GM19023 (cell line): ENCODE measurements at regions not wholly inside any gene's neighbourhood (a gene's known extent, or its start where the extent isn't known, plus 50 kb on each side); places are given as distances from the start of the nearest gene placed in this dataset.

Experiments
- ATAC-seq: cut with Tn5 transposase; IDR thresholded peaks from one replicate; pipeline ENCODE4 v1.9.1; 2021; ENCODE audit warnings: mild to moderate bottlenecking, moderate library complexity; ENCODE audit not compliant: unreplicated experiment

DNA sequence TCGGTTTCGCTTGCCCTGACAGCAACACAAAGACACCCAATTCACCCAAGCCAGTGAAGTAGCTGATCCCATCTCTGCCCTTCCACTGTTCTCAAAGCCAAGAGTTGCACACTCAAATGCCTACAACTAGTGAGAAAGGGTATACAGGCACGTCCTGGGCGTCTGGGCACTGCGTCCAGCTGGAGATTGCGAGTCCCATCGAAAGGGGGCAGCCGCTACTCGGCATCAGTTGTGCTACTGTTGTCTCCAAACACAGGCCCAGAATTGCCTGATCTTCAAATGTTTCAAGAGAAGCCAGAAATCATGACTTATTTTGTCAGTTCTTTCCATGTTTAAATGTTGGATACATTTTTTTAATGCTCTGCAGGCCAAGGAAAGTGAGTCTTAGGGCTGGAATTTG, 487.8 kb downstream of the BCOR start:
- no peak for ATAC-seq

DNA sequence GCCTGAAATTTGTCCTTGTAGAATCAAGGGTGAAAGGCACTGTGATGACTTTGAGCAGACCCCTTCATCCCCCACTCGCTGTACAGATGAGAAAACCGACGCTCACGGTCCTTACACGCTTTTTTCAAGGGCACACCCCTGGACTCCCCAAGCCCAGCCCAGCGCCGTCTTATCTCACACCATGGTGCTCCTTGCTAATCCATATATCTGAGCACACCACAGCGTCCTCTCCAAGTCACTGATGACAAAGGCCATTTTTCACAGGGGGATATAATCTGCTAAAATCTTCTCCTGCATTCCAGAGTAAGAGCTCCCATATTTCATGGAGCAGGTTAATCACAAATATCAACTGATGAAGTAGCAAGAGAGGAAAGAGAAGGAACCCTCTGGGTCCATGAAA, 486.3 kb downstream of the BCOR start:
- ATAC-seq, result no peak

DNA sequence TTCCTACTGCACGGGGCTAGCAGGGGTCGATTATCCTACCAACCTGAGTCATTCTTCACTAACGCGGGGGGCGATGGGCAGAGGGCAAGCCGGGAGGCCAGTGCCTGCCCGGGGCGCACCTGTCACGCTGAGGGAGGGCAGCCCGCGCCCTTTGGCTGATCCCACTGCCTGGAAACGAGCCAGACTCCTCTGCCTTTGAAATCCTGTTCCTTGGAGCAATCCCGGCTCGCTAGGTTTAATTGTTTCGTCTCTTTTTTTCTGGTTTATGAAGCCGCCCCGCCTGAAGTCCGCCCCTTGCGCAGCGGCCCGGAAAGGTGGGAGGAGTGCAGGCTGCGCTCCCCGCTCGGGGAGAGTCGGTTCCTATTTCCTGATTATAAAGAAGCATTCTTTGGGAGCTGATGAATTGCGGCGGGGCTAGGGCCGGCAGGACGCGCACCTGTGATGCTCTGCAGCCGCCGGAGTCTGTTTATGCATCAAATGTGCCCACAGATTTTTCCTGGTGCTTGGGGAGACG, 484.2 kb downstream of the BCOR start:
- no peak for ATAC-seq

DNA sequence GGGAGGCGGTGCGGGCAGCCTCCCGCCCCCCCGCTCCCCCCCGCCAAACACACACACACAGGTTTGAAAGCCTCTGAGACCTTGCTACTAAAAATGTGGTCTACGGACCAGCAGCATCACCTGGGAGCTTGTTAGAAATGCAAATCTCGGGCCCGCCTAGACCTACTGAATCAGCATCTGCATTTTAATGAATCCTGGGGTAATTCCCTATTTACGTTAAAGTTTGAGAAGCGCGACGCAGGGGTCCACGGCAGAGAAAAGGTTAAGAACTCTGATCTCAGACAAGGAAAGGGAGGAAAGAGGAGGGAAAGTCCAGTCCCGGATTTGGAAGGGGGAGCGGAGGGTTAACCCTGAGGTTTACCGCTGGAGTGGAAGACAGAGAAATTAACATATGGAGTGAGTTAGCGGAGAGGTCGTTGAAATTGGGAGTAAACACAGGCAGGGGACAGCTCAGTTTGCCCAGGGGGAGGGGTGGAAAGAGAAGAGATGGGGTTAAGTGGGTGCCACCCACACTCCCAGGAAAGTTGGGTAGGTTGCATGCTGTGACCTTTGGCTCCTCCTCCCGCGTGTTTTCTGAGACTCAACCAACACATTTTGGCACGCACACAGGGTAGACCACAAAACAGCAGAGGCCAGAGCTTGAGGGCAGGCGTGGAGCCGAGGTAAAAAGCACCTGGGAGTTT, 483.6 kb downstream of the BCOR start:
- ATAC-seq, result peak; percentile 65

DNA sequence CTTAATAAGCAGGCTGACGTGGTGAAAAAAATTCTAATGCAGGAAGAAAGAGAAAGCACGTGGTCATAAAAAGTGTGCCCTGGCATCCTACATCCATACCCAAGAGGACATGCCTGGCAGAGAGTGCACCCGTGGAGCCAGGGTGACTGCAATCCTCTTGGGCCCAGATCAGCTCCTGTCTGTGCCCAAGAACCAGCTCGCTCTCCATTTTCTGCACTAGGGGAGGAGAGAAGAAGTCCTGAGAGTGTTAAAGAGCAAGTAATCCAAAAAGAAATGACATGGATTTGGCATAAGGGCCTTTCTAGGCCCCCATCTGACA, 483.1 kb downstream of the BCOR start:
- no peak for ATAC-seq

DNA sequence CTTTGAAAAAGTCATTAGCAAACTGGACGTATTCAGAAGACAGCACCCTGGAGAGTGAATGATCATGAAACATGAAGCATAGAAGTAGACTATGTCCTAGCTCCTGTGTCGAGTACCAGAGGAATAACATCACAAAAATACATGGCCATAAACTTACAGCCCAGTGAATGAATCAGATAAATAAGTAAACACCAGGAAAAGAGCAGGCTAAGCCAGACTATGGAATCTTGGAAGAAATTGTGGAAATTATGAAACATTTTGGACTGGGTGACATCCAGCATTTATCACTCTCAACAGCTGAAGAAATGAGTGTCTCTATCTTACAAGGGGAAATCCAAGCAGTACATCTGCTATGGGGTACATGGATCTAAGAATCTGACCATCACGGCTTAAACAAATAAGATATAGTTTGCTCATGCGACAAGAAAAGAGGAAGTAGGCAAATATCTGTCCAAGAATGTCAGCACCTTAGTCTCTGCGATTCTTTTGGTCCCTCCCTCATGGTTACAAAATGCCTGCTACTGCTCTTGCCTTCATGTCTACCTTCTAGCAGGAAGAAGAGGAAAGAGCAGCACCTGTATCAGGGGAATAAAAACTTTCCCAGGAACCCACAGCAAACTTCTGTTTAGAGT, 481.5 kb downstream of the BCOR start:
- no peak for ATAC-seq

DNA sequence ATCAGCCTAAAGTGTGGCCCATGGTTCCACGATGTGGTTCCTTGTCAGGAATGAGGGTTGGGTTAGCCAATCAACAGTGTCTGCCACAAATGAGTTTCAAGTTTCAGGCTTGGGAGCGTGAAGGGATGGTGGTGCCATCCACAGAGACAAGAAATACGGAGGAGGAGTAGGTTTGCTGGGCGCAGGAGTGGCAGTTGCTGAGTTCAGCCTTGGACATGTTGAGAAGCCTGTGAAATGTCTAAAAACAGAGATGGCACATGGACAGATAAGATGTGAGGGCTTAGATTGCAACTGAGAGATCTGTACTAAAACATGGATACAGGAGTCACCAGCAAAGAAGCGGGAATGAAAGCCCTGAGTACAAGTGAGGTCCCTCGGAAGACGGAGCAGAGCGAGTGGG, 481.0 kb downstream of the BCOR start:
- no peak for ATAC-seq

DNA sequence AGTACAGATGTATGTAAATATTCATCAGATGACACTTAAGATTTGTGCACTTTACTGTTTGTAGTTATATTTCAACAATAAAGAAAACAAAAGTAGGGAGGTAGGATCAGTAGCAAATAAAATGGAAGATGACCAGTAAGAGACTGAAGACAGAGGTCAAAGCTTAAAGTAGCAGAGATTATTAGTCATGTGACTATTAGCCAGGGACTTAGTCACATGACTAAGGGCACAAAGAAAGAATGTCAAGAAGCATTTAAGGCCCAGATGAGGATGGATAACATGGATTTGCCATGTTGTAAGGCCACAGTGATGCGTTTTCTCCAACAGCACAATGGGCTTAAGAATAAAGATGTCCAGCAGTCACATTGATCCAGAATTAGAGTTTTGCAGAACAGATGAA, 479.6 kb downstream of the BCOR start:
- ATAC-seq, result no peak

DNA sequence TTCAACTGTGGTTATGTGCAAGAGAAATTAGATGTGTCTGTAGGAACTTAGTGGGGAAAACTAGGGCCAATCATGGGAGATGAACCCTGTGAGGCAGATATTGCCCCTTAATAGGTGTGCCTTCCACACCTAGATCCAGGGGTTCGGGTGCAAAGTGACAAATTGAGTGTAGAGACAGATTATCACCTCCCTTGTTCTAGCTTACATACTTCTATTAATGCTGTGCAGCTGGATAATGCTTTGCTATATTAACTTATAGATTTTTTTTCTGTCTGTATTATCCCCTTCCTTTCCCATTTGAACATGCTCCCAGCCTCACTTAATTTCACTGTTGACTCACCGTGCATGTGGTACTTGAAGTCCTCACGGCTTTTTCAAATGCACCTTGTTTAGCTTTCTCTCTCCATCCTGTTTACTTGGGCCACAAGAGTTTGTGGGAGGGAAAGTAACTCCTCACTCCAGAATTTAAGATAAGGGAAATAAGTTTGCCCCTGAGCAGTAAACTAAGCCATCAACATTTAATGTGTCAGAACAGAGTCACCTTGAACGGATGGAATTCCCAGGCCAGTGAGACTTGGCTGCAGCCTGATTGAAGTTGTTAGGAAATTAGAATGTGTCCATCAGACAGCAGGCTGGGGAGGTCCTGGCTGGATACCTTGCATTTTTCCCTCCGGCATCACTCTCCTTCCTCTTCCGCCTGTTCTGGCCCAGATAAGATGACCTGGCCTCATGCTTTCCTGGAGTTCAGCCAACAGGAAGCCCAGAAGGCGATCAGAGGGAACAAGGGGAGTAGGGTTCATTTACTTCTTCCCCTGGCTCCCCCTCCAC, 478.4 kb downstream of the BCOR start:
- ATAC-seq, result no peak

DNA sequence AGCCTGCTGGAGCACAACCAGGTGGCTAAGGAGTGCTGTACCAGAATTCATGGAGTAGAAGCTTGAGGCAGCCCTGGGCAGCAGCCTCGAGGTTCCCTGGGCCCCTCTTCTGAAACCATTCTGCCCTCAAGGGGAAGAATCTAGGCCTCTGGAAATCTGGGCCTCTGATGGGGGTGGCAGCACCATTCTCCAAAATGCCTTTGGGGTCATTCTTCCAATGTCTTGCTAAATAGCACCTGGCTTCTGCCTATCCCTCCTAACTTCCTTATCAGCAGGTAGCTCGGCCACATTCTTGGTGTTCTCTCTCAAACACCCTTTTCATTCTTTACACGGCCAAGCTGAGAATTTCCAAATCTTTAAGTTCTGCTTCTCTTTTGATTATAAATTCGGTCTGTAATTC, 473.6 kb downstream of the BCOR start:
- ATAC-seq, result no peak

DNA sequence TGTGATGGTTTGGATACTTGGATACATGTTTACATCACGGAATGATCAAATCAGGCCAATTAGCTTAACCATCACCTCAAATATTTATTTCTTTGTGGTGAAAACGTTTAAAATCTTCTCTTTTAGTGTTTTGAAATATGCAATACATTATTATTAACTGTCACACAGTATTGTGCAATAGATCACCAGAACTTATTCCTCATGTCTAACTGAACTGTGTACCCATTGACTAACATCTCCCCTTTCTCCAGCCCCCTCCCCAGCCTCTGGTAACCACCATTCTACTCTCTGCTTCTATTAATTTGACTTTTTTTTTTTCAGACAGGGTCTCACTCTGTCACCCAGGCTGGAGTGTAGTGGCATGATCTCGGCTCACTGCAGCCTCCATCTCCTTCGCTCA, 471.9 kb downstream of the BCOR start:
- ATAC-seq, result no peak

DNA sequence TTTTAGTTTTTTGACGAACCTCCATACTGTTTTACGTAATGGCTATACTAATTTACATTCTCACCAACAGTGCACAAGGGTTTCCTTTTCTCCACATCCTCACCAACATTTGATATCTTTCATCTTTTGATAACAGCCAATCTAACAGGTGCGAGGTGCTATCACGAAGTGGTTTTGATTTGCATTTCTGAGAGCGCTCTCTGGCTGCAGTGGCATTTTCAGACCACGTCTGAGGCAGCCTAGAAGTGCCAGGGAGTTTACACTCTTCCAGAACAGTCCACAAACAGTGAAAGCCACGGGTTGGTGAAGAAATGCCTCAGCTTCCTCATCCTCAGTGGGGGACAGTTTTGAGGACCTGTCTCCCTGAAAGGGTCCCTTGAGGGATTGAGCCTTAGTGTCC, 471.0 kb downstream of the BCOR start:
- ATAC-seq, result no peak

DNA sequence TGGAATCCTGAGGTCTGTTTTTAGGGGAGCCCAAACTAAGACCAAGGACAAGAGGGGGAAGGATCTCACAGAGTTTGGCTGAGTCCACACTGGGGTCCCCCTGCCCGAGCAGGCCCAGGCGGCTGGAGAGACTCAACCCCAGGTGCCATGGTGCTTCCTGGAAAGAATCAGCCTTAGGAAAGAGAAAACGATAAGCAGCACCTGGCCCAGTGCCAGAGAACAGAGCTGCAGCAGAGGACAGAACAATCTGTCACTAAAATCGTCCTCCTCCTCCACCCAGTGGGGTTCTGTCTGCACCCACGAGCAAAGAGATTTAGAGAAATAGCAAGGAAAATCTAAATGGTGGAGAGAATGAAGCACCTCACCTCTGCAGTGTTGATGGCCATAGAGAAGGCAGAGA, 470.5 kb downstream of the BCOR start:
- no peak for ATAC-seq

DNA sequence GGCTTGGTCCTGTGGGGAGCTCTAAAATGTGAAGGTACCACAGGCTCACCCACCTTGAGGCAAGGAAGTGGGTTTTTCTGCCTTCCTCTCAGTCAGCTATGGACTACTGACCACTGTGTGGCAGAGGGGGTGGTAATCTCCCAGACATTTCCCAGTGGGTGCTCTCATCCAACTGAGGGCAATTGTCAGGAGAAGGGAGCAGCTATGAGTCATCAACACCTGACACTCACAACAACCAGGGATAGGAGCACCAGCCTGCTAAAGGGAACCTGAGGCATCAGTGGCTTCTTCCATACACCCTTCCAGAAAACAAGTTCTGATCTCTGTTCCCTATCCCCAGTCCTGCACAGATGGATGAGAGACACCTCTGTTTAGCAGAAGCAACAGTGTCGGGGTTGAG, 468.8 kb downstream of the BCOR start:
- ATAC-seq, result no peak

DNA sequence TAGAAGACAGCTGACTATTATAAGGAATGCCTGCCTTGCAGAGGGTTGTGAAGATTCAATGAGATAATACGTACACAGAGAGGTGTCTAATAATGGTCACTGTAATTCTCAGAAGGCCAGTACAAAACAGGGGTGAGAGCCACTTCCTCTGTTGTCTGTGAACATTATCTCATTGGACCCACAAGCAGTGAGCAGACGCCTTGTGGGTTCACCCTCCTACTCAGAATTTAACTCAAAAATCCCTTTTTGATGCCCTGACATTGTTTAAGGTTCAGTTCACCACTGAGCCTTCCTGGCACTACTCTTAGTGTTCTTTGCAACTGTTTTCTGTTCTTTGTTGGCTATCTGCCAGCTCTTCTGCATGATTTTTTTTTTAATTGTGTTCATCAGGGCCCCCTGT, 467.4 kb downstream of the BCOR start:
- no peak for ATAC-seq

DNA sequence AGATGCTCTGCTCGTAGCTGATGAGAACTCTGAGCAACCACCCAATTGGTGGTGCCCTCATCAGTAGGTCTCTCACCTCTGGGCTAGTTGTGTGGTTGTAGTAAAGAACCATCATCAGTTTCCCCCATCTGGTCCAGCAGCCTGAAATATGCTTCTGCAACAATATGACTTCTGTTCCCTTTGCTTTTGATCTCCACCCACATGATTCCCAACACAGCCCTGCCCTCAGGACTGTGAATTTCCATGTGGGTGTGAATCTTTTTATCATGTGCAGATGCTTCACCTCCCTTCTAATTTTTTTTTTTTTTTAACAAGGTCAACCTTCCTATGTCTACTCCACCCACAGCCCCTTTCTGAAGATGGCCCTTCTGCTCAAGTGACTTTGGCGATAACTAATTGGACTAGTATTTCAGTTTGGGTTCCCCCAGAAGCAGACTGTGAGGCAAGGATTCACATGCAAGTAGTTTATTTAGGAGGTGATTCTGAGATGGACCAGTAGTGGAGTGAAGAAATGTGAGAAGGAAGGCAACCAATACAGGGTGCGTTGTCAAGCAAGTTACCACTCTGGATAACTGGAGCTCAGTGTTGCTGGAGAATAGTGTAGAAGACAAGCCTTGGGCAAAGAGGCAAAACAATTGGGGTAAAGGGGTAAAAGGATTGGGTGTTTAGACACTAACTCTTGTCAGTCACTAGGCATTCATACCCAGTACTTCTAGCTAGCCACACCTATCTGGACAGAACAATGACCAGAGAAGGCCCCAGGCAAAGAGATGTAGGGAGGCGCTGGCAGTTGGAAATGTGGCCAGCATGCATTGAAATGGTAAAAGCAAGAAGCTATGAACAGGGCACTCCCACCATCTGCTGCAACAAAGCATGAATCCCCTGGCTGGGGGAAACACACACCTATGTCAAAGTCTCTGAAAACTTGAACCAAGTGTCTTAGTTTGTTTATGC, 466.2 kb downstream of the BCOR start:
- ATAC-seq, result no peak

DNA sequence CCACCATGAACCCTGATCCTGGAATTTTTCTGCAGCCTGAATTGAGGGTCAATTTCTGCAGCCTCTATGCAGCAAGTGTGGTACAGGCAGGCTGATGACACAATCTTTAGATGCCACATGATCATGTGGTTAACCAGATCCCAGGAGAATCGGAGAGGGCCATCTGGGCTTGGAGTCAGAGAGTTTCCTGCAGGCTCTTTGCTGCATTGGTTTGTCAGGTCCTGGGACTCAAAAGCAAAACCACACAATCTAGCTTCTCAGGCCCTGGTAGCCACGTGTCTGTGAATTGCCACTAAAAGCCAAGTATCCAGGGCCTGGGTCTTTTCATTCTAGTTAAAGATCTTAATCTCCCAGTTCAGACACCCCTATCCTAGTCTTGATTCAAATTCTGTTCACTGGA, 464.5 kb downstream of the BCOR start:
- ATAC-seq, result no peak

DNA sequence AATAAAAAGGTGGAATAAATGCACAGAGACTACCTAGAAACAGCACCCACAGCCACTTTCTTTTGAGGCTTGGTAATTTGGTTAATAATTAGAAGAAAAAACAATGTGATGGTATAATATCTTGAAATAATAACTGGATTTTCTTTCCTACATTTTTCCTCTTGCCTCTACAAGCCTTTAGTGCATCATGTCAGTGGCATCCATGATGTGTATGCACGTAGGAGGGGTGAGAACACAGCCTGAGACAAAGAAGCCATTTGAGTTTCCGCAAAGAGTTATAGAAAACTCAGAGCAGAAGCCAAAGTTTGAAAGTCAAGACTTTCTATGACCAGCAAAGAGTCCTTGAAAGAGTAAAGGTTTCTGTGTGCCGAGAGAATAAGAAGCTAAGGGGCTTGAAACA, 461.3 kb downstream of the BCOR start:
- no peak for ATAC-seq

DNA sequence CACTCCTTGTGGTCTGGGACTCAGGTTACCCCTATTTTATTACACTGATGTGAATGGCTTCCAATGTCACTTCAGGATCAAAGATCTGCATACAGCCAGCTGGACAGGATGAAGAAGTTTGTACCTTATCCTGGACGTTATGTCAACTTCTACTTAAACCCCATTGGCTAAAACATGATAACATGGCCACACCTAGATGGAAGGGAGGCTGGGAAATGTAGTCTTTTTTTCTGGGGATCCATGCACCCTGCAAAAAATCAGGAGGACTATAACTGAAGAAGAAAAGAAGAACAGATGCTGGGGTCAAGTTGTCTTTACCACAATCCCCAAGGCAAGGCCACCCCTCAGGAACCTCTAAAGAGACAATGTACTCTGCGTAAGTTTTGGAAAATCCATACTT, 459.2 kb downstream of the BCOR start:
- ATAC-seq, result no peak

DNA sequence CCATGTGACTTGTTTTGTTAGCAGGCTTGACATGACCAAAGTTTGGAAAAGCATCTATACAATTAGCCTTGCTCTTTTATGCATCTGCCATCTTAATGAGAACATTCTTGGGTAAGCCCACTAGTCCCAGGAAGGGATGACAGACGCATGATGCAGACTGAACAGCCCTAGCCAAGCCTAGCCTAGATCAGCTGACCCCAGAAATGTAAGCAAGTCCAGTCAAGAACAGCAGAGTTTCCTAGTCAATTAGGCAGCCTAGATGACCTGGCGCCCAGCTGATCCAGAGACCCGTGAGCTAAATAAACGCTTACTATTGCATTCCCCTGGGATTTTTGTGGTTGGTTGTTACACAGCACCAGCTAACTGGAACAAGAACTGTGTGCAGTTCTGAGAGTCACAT, 457.9 kb downstream of the BCOR start:
- ATAC-seq, result no peak

DNA sequence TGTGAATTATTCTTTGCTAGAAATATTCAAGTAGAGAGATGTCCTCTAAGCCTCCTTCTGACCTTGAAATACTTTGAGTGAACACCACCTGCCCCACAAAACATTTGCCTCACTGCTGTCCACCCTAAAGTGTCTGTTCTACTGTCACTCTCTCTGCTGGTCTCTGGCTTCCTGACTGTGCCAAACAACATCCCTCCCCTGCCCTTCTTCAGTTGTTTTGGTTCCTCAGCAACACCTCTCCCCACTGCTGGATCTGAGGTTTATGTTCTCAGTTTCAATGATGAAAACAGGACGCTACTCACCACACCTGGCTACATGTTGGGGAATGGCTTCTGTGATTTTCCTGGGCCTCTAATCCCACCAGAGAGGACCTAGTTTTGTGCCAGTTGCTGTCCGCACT, 456.9 kb downstream of the BCOR start:
- ATAC-seq, result no peak
